GM19328 (cell line): ENCODE measurements at regions not wholly inside any gene's neighbourhood (a gene's known extent, or its start where the extent isn't known, plus 50 kb on each side); places are given as distances from the start of the nearest gene placed in this dataset.
"Not testable (repeated sequence)": the region's sequence is repeated elsewhere in the genome, so short reads cannot be mapped to it uniquely, and the experiment has no call there.

Experiments
- ATAC-seq: cut with Tn5 transposase; IDR thresholded peaks from one replicate; pipeline ENCODE4 v1.9.1; 2021; ENCODE audit warnings: mild to moderate bottlenecking, moderate library complexity; ENCODE audit not compliant: unreplicated experiment

DNA sequence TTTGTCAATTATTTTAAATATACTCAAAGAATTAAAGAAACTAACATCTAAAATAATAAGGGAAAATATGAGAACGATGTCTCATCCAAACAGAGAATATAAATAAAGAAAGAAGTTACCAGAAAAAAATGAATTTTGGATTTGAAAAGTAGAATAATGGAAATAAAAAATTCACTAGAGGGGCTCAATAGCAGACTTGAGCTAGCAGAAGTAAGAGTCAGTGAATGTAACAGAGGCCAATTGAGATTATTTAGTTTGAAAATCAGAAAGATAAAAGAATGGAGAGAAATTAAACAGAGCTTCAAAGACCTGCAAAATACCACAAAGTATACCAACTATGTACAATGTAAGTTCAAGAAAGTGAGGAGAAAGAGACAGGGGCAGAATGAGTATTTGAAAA lies 333.6 kb downstream of the GPD2 start:
- ATAC-seq = no peak

GRCh38 chr2:156778916-156779315 lies 342.7 kb downstream of the GPD2 start:
- ATAC-seq = no peak

DNA sequence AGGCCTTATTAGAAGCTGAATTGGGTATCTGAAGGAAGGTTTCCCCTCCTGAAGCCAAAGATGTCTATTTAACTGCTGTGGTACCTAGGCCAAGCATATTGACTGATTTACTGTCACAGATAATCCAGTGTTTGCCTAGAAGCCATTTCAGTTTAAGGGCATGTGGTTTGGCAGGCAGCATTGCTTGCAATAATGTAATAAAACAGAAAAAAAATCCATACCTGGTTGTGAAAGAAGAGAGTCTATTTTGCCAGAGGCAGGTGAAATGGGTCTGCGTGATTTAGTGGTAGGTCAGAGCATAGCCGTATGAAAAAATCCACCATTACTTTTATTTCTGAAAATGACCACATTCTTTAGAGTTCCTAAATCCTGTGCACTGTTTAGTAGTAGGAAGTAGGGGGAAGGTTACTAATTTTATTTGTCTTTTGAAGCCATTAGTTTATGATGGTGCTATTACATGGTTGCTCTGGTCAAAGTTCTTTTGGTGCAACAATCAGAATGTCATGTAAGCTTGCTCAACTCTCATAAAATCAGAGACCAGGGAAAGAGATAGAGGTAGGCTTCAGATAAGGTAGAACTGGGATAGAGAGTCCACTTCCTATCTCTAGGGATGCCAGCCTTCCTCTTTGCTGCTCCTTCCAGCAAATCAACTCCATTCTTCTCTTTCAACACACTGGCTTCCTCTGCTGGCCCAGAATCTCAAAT lies 343.4 kb downstream of the GPD2 start:
- ATAC-seq = no peak

DNA sequence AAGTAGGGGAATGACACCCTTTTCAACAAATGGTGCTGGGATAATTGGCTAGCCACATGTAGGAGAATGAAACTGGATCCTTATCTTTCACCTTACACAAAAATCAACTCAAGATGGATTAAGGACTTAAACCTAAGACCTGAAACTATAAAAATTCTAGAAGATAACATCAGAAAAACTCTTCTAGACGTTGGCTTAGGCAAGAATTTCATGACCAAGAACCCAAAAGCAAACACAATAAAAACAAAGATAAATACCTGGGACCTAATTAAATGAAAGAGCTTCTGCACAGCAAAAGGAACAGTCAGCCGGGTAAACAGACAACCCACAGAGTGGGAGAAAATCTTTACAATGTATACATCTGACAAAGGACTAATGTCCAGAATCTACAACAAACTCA lies 345.5 kb downstream of the GPD2 start:
- ATAC-seq = not testable (repeated sequence)

DNA sequence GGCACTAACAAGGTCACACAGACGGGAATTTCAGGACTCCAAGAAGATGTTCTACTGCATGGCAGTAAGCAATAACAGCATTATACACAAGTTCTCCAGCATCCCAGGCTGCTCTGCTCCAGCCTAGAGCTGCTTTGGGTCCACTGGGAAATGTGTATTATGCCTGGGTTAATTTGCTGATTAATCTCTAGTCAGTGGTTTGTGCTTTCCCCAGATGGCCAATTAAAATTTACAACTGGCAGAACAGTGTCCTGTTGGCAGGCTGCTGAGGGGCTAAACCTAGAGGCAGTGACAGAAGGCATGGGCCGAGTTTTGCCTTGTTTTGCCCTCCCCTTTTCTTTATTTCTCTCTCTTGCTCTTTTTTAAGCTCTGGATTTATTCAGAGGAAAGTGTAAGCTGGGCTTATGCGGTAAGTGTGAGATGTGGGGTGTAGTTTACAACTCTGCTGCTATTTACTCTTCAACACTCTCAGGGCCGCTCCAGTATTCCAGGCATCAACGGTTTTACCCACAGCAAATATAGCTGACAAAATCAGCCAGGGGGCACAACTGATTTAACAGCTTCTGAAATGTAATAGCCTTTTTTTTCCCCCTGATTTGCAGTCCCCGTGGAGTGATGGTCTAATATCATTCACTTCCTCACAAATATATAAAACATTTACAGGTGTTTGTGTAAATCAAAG lies 348.0 kb downstream of the GPD2 start:
- no peak for ATAC-seq

DNA sequence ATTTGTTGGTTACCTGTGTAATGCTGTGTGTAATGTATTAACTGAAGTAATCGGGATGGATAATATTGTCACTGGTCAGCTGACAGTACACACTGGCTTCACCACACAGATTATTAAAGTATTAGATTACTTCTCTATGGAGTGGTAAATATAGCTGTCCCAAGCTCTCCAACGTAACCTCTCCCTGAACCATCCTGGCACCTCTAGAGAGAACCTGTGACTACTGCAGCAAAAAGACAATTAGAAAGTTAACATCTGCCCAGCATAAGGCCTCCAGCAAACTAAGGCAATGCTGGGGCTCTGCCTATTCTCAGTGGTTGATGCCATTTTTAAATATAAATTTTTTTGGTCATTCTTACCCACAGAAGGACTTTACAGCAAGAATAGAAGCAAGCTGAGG lies 351.3 kb downstream of the GPD2 start:
- no peak for ATAC-seq

DNA sequence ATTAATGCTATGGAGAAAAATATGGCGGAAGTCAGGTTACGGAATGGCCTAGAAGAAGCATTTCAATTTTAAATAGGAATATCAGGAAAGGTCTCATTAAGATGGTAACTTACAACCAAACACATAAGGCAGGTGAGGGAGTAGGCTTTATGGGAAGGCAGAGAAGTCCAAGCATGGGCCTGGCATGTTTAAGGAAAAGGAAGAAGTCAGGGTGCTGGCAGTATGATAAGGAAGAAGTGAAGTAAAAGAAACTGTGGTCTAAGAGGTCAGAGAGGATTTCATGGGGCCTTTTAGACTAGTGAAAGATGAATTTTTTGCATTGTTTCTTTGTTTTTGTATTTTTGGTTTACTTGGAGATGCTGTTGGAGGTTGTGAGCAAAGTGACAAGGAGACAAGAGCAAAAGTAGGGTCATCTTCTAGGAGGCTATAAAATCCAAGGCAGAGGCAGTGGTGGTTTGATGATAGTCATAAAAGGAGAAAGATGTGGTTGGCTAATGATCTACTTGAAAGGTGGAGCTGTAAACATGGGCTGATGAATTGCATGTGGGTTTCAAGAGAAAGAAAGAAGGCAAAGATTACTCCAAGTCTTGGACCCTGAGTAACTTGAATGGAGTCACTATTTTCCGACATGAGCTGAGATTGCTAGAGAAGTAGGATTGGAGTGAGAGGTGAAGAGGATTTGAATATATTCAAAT lies 354.3 kb downstream of the GPD2 start:
- no peak for ATAC-seq

- ATAC-seq = no peak
Observed at GRCh38 chr2:156792242-156792840, 356.2 kb downstream of the GPD2 start.

DNA sequence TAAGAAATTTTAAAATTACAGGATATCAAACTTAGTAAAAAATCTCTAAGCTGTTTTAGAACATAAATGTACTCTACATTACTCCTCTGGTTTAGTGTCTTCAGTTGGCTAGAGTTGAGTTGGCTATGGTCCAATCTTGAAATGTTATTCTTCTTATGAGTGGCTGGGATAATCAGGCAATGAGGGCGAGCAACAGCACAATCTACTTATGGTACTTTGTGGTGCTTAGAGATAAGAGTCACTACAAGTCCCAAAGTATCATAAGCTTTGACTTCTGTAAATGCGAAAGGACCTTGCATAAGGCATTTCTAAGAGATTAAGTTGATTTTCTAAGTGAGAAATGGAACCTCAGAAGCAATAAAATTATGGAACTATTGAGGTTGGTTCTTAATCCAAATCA lies 361.7 kb downstream of the GPD2 start:
- ATAC-seq = no peak

GRCh38 chr2:156800065-156800653 lies 364.0 kb downstream of the GPD2 start:
- ATAC-seq = no peak

- no peak for ATAC-seq
Observed at GRCh38 chr2:156800781-156801361, 364.7 kb downstream of the GPD2 start.

DNA sequence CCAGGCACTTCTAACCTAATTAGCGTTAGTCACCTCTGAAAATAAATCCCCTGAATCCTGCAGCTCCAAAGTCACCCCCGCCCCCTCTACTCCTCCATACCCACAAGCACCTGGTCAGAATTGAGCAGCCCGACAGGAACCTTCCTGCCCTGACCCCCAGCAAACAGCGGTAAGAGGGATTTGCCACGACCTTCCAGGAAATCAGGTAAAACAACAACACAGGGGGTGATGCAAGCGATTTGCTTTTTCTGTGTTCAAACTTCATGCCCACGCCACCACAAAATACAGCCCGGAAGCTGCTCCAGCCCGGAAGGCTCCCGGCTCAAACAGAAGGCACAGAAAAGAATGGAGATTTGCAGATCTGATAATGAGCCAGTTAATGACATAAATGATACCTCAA lies 367.1 kb downstream of the GPD2 start:
- ATAC-seq = no peak

- no peak for ATAC-seq
Observed at GRCh38 chr2:156803967-156804366, 367.8 kb downstream of the GPD2 start.

DNA sequence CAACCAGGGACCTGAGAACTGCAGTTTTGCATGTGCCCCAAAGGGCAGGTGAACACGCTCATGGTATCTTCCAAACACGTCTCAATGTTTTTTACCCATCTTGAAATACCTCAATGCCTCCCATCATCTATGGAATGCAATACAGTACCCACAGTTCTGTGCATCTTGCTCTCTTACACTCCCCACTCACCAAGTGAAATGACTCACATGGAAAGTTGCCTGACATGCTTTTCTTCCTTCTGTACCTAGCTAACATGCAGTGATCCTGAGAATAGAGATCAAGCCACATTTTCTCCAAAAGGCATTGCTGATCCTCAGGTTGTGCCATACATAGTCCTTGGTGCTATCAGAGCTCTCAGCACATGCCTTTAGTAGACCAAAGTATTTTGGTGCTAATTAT lies 373.9 kb downstream of the GPD2 start:
- ATAC-seq = no peak

DNA sequence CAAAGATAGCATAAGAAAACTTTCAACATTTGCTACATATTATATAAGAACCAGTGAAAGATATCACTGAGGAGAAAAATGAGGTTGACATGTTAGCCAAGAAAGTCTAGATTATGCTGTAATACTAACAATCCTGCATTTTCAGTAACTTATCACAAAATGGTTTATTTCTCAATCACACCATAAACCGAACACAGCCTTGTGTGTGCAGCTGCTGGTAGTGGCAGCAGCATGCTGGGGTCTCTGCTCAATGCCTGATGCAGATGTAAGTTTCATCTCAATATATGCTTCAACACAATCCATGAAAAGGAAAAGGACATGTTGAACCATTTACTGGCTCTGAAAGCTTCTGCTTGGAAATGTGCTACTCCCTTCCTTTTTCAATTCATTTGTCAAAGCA lies 376.3 kb downstream of the GPD2 start:
- ATAC-seq = no peak

- no peak for ATAC-seq
Observed at GRCh38 chr2:156817430-156817829, 381.3 kb downstream of the GPD2 start.

DNA sequence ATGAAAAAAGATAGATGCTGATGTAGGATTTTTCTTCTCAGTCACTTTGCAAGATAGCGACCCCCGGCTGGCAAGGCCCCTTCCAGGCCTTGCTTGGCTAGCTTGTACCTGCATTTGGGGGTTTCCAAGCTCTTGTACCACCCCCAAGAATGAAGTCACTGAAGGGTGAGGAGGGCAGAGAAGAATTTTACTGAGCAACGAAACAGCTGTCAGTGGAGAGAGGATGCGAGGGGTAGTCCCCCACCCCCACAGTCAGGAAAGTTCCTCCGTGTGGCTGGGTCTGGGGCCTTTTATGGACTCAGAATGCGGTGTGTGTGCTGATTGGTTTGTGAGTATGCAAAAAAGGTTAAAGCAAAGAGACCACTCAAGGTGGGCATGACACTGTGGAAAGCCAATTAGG lies 382.0 kb downstream of the GPD2 start:
- no peak for ATAC-seq

DNA sequence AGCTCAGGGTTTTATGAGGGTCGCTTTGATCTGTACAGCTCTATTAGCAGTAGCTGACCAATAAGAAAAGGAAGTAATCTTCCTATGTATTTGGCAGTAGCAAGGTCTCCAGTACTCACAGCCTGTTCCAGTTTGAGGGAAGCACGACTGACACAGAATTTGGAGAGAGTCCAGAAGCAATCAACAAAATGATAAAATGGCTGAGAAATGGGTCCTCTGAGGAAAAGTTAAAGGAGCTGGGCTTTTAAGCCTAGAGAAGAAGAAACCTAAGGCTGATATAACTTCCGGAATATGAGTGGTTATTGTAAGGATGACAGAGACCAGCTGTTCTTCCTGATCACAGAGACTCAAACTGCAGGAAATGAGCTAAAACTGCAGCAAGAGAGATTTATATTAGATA lies 382.8 kb downstream of the GPD2 start:
- ATAC-seq = no peak

DNA sequence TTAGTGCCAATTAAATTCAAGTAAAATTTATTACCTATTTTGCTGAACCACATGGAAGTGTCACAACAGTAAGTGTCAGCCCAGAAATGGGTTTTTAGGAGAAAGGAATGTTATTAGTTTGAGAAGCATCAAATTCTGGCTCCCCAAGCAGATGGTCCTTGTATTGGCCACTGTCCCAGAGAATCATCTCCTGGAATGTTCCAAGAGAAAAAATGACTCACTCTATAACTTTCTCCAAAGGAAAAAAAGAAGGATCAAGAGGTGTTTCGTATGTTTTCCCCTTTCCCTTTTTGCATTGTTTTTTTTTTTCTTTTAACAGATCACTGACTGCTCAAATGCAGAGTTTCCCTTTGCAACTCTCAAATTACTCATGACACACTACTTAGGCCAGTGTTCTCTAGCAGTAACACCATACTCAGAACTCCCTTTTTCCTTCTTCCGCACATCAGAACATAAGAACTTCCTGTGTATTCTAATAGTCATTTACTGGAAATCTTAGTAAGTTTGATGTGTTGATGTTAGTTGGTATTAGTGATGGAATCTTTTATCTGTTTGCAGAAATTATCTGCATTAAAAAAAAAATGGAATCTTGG lies 390.3 kb downstream of the GPD2 start:
- ATAC-seq = no peak

DNA sequence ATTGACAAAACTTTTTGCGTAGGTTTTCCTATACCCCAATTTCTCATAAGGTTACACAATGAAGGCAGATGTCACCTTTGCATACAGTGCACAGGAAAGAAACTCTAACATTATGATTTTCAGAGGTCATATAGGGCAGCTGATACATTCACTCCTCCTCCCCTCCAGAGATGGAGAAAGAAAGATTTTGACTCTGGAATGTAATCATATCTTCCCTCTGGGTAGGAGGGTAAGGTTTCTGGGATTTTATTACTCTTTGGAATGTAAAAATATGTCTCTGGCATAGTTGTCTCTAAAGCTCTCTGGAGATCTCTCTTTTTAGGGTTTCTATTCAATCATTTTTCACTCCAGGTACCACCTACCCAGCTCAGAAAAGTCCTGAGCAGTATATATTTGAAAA lies 398.3 kb downstream of the GPD2 start:
- ATAC-seq = no peak
